Astrocyte (in vitro differentiated cells and primary cell): ENCODE measurements at regions not wholly inside any gene's neighbourhood (a gene's known extent, or its start where the extent isn't known, plus 50 kb on each side); places are given as distances from the start of the nearest gene placed in this dataset.

Experiments
- DNase-seq: peaks from one replicate; pipeline ENCODE4 v3.0.0-alpha.2; 2010; ENCODE audit warnings: low read depth
- FAIRE-seq: peaks from 2 replicates; lab custom pipeline; 2011; peaks lifted over from hg19 to GRCh38; lab: Jason Lieb, UNC
- H2AFZ ChIP-seq: 2 replicates; pipeline ENCODE4 v1.6.0; 2012; ENCODE audit warnings: low read depth, low read length, inconsistent platforms
- H3K27ac ChIP-seq: 2 replicates; pipeline ENCODE4 v1.5.1; 2011; ENCODE audit warnings: low read depth, low read length, inconsistent platforms
- H3K27me3 ChIP-seq: 2 replicates; pipeline ENCODE4 v1.6.0; 2011; ENCODE audit warnings: low read length, inconsistent platforms; ENCODE audit not compliant: insufficient read depth
- H3K36me3 ChIP-seq: 2 replicates; pipeline ENCODE4 v1.5.1; 2011; ENCODE audit warnings: low read length, inconsistent platforms; ENCODE audit not compliant: insufficient read depth
- H3K4me1 ChIP-seq: 2 replicates; pipeline ENCODE4 v1.5.1; 2011; ENCODE audit warnings: low read length, inconsistent platforms; ENCODE audit not compliant: insufficient read depth
- H3K4me2 ChIP-seq: 2 replicates; pipeline ENCODE4 v1.6.0; 2012; ENCODE audit warnings: low read length, inconsistent platforms
- H3K4me3 ChIP-seq: 2 replicates; pipeline ENCODE4 v1.5.1; 2011; ENCODE audit warnings: low read depth, mild to moderate bottlenecking, low read length, inconsistent platforms; ENCODE audit not compliant: insufficient read depth
- H3K79me2 ChIP-seq: 2 replicates; pipeline ENCODE4 v1.6.0; 2012; ENCODE audit warnings: mild to moderate bottlenecking, low read length, inconsistent platforms; ENCODE audit not compliant: insufficient read depth
- H3K9ac ChIP-seq: 2 replicates; pipeline ENCODE4 v1.6.0; 2012; ENCODE audit warnings: mild to moderate bottlenecking, low read length, inconsistent platforms
- H3K9me3 ChIP-seq: 2 replicates; pipeline ENCODE4 v1.5.1; 2012; ENCODE audit warnings: low read depth, mild to moderate bottlenecking, low read length, inconsistent platforms; ENCODE audit not compliant: insufficient read depth
- H4K20me1 ChIP-seq: 2 replicates; pipeline ENCODE4 v1.6.0; 2012; ENCODE audit warnings: low read length, inconsistent platforms; ENCODE audit not compliant: insufficient read depth
- H3K27ac Mint-ChIP-seq: one replicate; pipeline ENCODE4 v1.8.0; 2021; ENCODE audit warnings: mild to moderate bottlenecking, mixed read lengths; ENCODE audit not compliant: unreplicated experiment
- H3K27me3 Mint-ChIP-seq: one replicate; pipeline ENCODE4 v1.8.0; 2021; ENCODE audit warnings: low read depth, mixed read lengths; ENCODE audit not compliant: unreplicated experiment
- H3K36me3 Mint-ChIP-seq: one replicate; pipeline ENCODE4 v1.8.0; 2021; ENCODE audit warnings: low read depth, mixed read lengths; ENCODE audit not compliant: unreplicated experiment
- H3K4me1 Mint-ChIP-seq: one replicate; pipeline ENCODE4 v1.8.0; 2021; ENCODE audit warnings: low read depth, mixed read lengths; ENCODE audit not compliant: unreplicated experiment
- H3K4me3 Mint-ChIP-seq: one replicate; pipeline ENCODE4 v1.8.0; 2021; ENCODE audit warnings: mild to moderate bottlenecking, moderate library complexity, mixed read lengths; ENCODE audit not compliant: unreplicated experiment
- H3K9me3 Mint-ChIP-seq: one replicate; pipeline ENCODE4 v1.8.0; 2021; ENCODE audit warnings: mild to moderate bottlenecking, mixed read lengths; ENCODE audit not compliant: unreplicated experiment
- CTCF ChIP-seq: IDR thresholded peaks from 2 replicates; pipeline ENCODE4 v1.5.1; 2011; ENCODE audit warnings: low read depth, mild to moderate bottlenecking, inconsistent platforms, low read length, moderate library complexity; ENCODE audit not compliant: insufficient read depth
- EZH2 ChIP-seq: IDR thresholded peaks from 2 replicates; pipeline ENCODE4 v1.6.1; 2012; ENCODE audit warnings: mild to moderate bottlenecking, low read length, inconsistent platforms; ENCODE audit not compliant: insufficient read depth

- no peaks in the 10 kb centered on the region for H4K20me1 ChIP-seq
- Mint-ChIP-seq H3K36me3 (no peaks in the 10 kb centered on the region), H3K4me3 (no peak overlapping the region), H3K9me3 (peaks cover 4% of the 10 kb centered on the region), H3K4me1 (peaks cover 46% of the 10 kb centered on the region), H3K27me3 (no peaks in the 10 kb centered on the region), H3K27ac (peak overlapping the region; percentile 95)
- DNase-seq (peak; percentile 82), FAIRE-seq (peak; percentile 34)
- no peak overlapping the region for H2AFZ ChIP-seq
- H3K4me1 ChIP-seq = peaks cover 35% of the 10 kb centered on the region
- H3K27me3 ChIP-seq = no peaks in the 10 kb centered on the region
- peak overlapping the region; percentile 7 for H3K4me2 ChIP-seq
- H3K27ac ChIP-seq = peak overlapping the region; percentile 80
- no peaks in the 10 kb centered on the region for H3K79me2 ChIP-seq
- H3K36me3 ChIP-seq = no peaks in the 10 kb centered on the region
- H3K4me3 ChIP-seq = no peak overlapping the region
- H3K9me3 ChIP-seq = no peaks in the 10 kb centered on the region
- TF ChIP-seq CTCF (no peak), EZH2 (no peak)
- no peak overlapping the region for H3K9ac ChIP-seq
These were observed 224.2 kb upstream of the IRS2 start for GRCh38 chr13:110010404-110011138.

- no peaks in the 10 kb centered on the region for H3K79me2 ChIP-seq
- H3K4me3 ChIP-seq = no peak overlapping the region
- no peak overlapping the region for H3K4me2 ChIP-seq
- no peaks in the 10 kb centered on the region for H4K20me1 ChIP-seq
- DNase-seq (peak; percentile 51), FAIRE-seq (no peak)
- Mint-ChIP-seq H3K27ac (no peak overlapping the region), H3K9me3 (peaks cover 4% of the 10 kb centered on the region), H3K36me3 (no peaks in the 10 kb centered on the region), H3K27me3 (no peaks in the 10 kb centered on the region), H3K4me3 (no peak overlapping the region), H3K4me1 (peaks cover 42% of the 10 kb centered on the region)
- H3K27ac ChIP-seq = no peak overlapping the region
- no peak overlapping the region for H3K9ac ChIP-seq
- TF ChIP-seq CTCF (no peak), EZH2 (no peak)
- H3K9me3 ChIP-seq = no peaks in the 10 kb centered on the region
- no peaks in the 10 kb centered on the region for H3K27me3 ChIP-seq
- H2AFZ ChIP-seq = no peak overlapping the region
- H3K4me1 ChIP-seq = peaks cover 33% of the 10 kb centered on the region
- no peaks in the 10 kb centered on the region for H3K36me3 ChIP-seq
These were observed 222.4 kb upstream of the IRS2 start for GRCh38 chr13:110008816-110009215.

- Mint-ChIP-seq H3K4me3 (no peak overlapping the region), H3K9me3 (peaks cover 4% of the 10 kb centered on the region), H3K27ac (no peak overlapping the region), H3K27me3 (no peaks in the 10 kb centered on the region), H3K4me1 (peaks cover 30% of the 10 kb centered on the region), H3K36me3 (no peaks in the 10 kb centered on the region)
- Histone ChIP-seq H4K20me1 (no peaks in the 10 kb centered on the region), H3K9me3 (no peaks in the 10 kb centered on the region), H3K9ac (no peak overlapping the region), H3K4me3 (no peak overlapping the region), H3K4me1 (peaks cover 24% of the 10 kb centered on the region), H3K36me3 (no peaks in the 10 kb centered on the region), H2AFZ (peak overlapping the region; percentile 29), H3K27ac (peak overlapping the region; percentile 11), H3K27me3 (no peaks in the 10 kb centered on the region), H3K79me2 (no peaks in the 10 kb centered on the region), H3K4me2 (peak overlapping the region; percentile 4)
- FAIRE-seq (peak; percentile 45), DNase-seq (peak; percentile 83)
- no peak for TF ChIP-seq EZH2
- TF ChIP-seq CTCF = no peak
These were observed 219.9 kb upstream of the IRS2 start for GRCh38 chr13:110006304-110006703.
